ENCODE measurements at regions not wholly inside any gene's neighbourhood (a gene's known extent, or its start where the extent isn't known, plus 50 kb on each side); places are given as distances from the start of the nearest gene placed in this dataset.

GRCh38 chr6:10071631-10072220, 343.1 kb downstream of the TFAP2A start:
- no peaks in the 10 kb centered on the region for H3K4me1 Mint-ChIP-seq
- H3K27me3 Mint-ChIP-seq = peaks cover 0 to 2% (median 0%) of the 10 kb centered on the region in 5 donors
- H3K36me3 Mint-ChIP-seq = no peaks in the 10 kb centered on the region
- ATAC-seq (no peak), DNase-seq (no peak)
- no peak overlapping the region for H3K4me3 Mint-ChIP-seq
- no peak overlapping the region for H3K27ac Mint-ChIP-seq
- H3K9me3 Mint-ChIP-seq = peaks cover 0 to 3% (median 2%) of the 10 kb centered on the region in 9 donors
- POLR2A ChIA-PET = no interaction called here

GRCh38 chr6:10060004-10060403, 354.9 kb downstream of the TFAP2A start:
- H3K9me3 Mint-ChIP-seq = peaks cover 0 to 11% (median 1%) of the 10 kb centered on the region in 9 donors
- no peak overlapping the region for H3K27ac Mint-ChIP-seq
- H3K4me3 Mint-ChIP-seq = no peak overlapping the region

DNA sequence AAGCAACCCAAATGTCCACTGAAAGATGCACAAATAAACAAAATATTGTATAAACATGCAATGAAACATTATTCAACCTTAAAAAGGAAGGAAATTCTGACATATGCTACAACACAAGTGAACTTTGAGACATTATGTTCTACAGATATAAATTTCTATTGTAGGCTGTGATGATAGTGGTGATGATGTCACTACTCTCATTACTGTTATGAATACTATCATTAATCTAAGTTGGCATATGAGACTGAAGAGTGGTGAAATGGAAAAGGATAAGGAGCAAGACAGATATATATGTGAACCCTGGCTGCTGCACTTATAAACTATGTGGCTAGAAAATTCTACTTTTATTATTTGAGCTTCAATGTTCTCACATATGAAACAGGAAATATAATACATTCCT, 360.2 kb downstream of the TFAP2A start:
- DNase-seq (no peak), ATAC-seq (no peak)
- Mint-ChIP-seq H3K27me3 (peaks cover 0 to 3% (median 0%) of the 10 kb centered on the region in 5 donors), H3K27ac (no peak overlapping the region), H3K4me1 (no peaks in the 10 kb centered on the region), H3K36me3 (peaks cover 0 to 15% (median 3%) of the 10 kb centered on the region in 3 donors), H3K9me3 (peaks cover 9 to 31% (median 18%) of the 10 kb centered on the region in 9 donors), H3K4me3 (no peak overlapping the region)
- POLR2A ChIA-PET = no interaction called here

More at GRCh38 chr6:10060004-10060403, 354.9 kb downstream of the TFAP2A start:
- no peaks in the 10 kb centered on the region for H3K4me1 Mint-ChIP-seq
- peaks cover 0 to 25% (median 8%) of the 10 kb centered on the region in 5 donors for H3K27me3 Mint-ChIP-seq
- ATAC-seq (no peak), DNase-seq (no peak)
- POLR2A ChIA-PET = no interaction called here
- no peaks in the 10 kb centered on the region for H3K36me3 Mint-ChIP-seq

- peaks cover 0 to 15% (median 3%) of the 10 kb centered on the region in 3 donors for H3K36me3 Mint-ChIP-seq
- no peaks in the 10 kb centered on the region for H3K27me3 Mint-ChIP-seq
- no peak overlapping the region for H3K27ac Mint-ChIP-seq
- POLR2A ChIA-PET = no interaction called here
- DNase-seq (no peak), ATAC-seq (no peak)
- peaks cover 14 to 38% (median 18%) of the 10 kb centered on the region in 9 donors for H3K9me3 Mint-ChIP-seq
- no peaks in the 10 kb centered on the region for H3K4me1 Mint-ChIP-seq
- no peak overlapping the region for H3K4me3 Mint-ChIP-seq
These were observed 363.6 kb downstream of the TFAP2A start for GRCh38 chr6:10051283-10051682.

DNA sequence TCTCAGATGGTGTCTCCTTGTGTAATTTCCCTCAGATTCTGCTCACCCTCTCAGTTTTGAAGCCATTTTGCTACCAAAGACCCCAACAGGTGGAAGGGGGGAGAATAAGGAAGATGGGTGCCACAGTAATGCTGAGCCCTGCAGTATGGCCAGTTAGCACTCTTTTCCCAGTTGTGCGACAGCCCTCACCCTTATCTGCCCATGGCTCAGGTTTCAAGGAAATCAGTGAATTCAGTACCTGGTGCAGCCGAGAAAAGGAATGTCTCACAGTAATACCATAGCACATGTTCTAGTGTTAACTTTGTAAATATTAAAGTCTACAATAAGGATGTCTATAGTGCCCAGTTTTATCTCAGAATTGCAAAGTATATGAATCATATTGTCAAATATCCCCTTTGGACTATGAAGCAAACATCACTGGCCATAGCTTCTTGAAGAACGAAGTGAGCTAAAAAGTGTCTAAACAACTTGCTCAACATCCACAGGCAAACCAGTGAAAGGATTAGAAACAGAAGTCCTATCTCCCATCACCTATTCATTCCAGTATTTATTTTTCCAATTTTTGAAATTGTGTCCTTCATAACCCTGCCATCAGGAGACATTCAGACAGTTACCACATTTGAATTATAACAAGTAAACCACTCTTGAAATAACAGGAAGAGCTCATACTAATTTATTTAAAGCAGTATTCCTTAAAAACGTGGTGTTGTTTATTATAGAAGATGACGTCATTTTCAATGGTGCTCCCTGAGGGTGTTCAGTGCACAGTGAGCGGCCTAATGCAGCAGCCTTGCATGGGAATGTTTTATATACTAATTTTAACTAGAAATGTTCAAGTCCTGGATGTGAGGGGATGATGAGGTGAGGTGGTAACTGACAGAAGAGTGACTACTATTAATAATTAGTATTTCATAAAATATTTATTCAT, 366.2 kb downstream of the TFAP2A start:
- no peak for ATAC-seq
- Mint-ChIP-seq H3K27me3 (peaks cover 0 to 4% (median 0%) of the 10 kb centered on the region in 5 donors), H3K4me1 (no peaks in the 10 kb centered on the region), H3K9me3 (peaks cover 11 to 38% (median 17%) of the 10 kb centered on the region in 9 donors), H3K36me3 (peaks cover 0 to 15% (median 3%) of the 10 kb centered on the region in 3 donors), H3K4me3 (no peak overlapping the region), H3K27ac (no peak overlapping the region)
- DNase-seq = no peak
- POLR2A ChIA-PET = no interaction called here

DNA sequence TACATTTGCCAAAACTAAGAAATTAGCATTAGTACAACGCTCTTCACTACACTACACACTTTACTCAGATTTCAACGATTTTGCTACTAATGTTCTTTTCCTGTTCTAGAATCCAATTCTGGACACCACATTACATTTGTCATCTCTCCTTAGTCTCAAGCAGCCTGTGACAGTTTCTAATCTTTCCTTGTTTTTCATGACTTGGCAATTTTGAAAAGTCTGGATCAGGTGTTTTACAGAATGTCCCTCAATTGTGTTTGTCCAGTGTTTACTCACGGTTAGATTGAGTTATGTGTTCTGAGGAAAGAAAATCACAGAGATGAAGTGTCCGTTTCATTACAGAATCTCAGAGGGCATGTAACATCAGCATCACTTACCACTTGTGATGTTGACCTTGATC, 372.6 kb downstream of the TFAP2A start:
- no peaks in the 10 kb centered on the region for H3K36me3 Mint-ChIP-seq
- peaks cover 0 to 4% (median 0%) of the 10 kb centered on the region in 5 donors for H3K27me3 Mint-ChIP-seq
- POLR2A ChIA-PET = no interaction called here
- H3K9me3 Mint-ChIP-seq = peaks cover 0 to 10% (median 3%) of the 10 kb centered on the region in 9 donors
- no peaks in the 10 kb centered on the region for H3K4me1 Mint-ChIP-seq
- DNase-seq (no peak), ATAC-seq (no peak)
- H3K4me3 Mint-ChIP-seq = no peak overlapping the region
- H3K27ac Mint-ChIP-seq = no peak overlapping the region

GRCh38 chr6:10033223-10033829, 381.5 kb downstream of the TFAP2A start:
- POLR2A ChIA-PET = no interaction called here
- no peak overlapping the region for H3K4me3 Mint-ChIP-seq
- H3K27ac Mint-ChIP-seq = no peak overlapping the region
- no peaks in the 10 kb centered on the region for H3K4me1 Mint-ChIP-seq
- DNase-seq = no peak
- H3K27me3 Mint-ChIP-seq = peaks cover 0 to 2% (median 0%) of the 10 kb centered on the region in 5 donors
- no peaks in the 10 kb centered on the region for H3K9me3 Mint-ChIP-seq
- H3K36me3 Mint-ChIP-seq = no peaks in the 10 kb centered on the region
- no peak for ATAC-seq

DNA sequence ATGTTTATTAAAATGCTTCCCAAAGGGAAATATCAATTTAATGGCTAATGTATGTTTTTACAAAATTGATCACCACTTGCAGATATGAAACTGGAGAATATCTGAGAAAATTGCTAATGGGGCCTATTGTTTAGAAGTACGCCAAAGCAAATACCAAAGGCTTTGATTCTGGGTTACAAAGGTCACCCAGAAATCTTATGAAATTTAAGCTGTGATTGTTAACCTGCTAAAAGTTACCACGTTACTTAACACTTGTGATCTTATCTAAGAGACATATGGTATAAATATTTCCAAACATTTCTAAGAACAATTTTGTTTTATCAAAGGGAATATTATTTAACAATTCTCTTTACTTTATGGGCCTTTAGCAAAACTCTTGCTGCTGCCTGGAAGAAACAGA, 383.3 kb downstream of the TFAP2A start:
- H3K4me1 Mint-ChIP-seq = no peaks in the 10 kb centered on the region
- no peak overlapping the region for H3K27ac Mint-ChIP-seq
- H3K9me3 Mint-ChIP-seq = no peaks in the 10 kb centered on the region
- peaks cover 0 to 2% (median 0%) of the 10 kb centered on the region in 5 donors for H3K27me3 Mint-ChIP-seq
- no peaks in the 10 kb centered on the region for H3K36me3 Mint-ChIP-seq
- POLR2A ChIA-PET = no interaction called here
- DNase-seq (no peak), ATAC-seq (no peak)
- H3K4me3 Mint-ChIP-seq = no peak overlapping the region

DNA sequence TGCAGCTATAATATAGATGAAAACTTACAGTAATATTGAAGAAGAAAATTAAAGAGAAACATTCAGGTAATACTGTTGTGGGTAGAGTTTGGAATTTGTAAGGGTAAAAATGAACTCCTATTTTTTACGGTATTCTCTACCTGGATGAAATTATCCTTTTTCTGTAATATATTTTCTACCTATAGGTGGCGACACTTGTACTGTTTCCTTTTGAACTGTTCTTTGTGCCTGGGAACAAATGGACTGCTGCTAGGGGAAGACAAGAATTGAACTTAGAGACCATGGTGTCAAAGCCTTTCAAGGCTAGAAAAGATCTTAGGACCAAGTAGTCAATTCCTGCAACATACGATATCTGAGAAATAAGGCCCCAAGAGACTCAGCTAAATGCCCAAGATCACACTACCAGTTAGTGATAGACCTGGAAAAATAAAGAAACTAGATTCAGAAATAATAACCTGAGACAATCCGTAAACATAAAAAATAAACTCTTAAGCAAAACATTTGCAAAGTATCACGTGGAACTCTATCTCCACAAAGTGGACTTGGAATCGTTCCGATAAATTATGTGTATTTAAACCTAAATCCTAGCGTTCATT, 383.8 kb downstream of the TFAP2A start:
- POLR2A ChIA-PET = no interaction called here
- H3K9me3 Mint-ChIP-seq = no peaks in the 10 kb centered on the region
- H3K27ac Mint-ChIP-seq = no peak overlapping the region
- ATAC-seq = no peak
- no peak overlapping the region for H3K4me3 Mint-ChIP-seq
- no peaks in the 10 kb centered on the region for H3K4me1 Mint-ChIP-seq
- DNase-seq = no peak
- H3K27me3 Mint-ChIP-seq = peaks cover 0 to 2% (median 0%) of the 10 kb centered on the region in 5 donors
- H3K36me3 Mint-ChIP-seq = no peaks in the 10 kb centered on the region

- H3K4me3 Mint-ChIP-seq = no peak overlapping the region
- peaks cover 0 to 2% (median under 1%) of the 10 kb centered on the region in 5 donors for H3K27me3 Mint-ChIP-seq
- H3K9me3 Mint-ChIP-seq = peaks cover 0 to 2% (median 0%) of the 10 kb centered on the region in 9 donors
- no peak for DNase-seq
- no peak for ATAC-seq
- POLR2A ChIA-PET = no interaction called here
- H3K27ac Mint-ChIP-seq = no peak overlapping the region
- no peaks in the 10 kb centered on the region for H3K36me3 Mint-ChIP-seq
- no peaks in the 10 kb centered on the region for H3K4me1 Mint-ChIP-seq
These were observed 386.7 kb downstream of the TFAP2A start for GRCh38 chr6:10028222-10028621.

- no peak for ATAC-seq
- peaks cover 0 to 10% (median 0%) of the 10 kb centered on the region in 5 donors for H3K27me3 Mint-ChIP-seq
- POLR2A ChIA-PET = no interaction called here
- DNase-seq = no peak
- no peaks in the 10 kb centered on the region for H3K4me1 Mint-ChIP-seq
- H3K9me3 Mint-ChIP-seq = peaks cover 0 to 16% (median 0%) of the 10 kb centered on the region in 9 donors
- H3K27ac Mint-ChIP-seq = no peak overlapping the region
- no peaks in the 10 kb centered on the region for H3K36me3 Mint-ChIP-seq
- H3K4me3 Mint-ChIP-seq = no peak overlapping the region
These were observed 395.0 kb downstream of the TFAP2A start for GRCh38 chr6:10019851-10020250.

DNA sequence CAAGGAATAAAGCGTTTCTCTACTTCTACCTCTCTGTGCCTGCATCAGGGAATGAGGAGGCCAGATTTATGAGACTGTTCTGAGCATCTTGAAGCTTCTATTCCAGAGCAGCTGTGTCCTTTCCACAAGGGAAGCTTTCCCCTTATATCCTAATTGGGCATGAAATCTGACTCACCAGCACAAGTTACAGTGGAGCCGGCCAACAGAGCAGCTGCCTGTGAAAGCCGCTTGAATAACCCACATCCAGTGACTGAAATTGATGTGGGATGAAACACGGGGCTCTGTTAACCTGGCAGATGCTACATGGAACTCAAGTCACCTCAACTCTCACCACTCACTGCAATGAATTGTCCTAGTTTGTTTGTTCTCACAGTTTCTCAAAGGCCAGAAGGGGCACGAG, 400.3 kb downstream of the TFAP2A start:
- Mint-ChIP-seq H3K4me3 (no peak overlapping the region), H3K4me1 (no peaks in the 10 kb centered on the region), H3K36me3 (no peaks in the 10 kb centered on the region), H3K27ac (no peak overlapping the region), H3K9me3 (peaks cover 0 to 18% (median 3%) of the 10 kb centered on the region in 9 donors), H3K27me3 (peaks cover 0 to 4% (median 0%) of the 10 kb centered on the region in 5 donors)
- ATAC-seq (no peak), DNase-seq (no peak)
- POLR2A ChIA-PET = no interaction called here

GRCh38 chr6:10000551-10000950, 414.3 kb downstream of the TFAP2A start:
- no peak overlapping the region for H3K4me3 Mint-ChIP-seq
- ATAC-seq = no peak
- H3K27me3 Mint-ChIP-seq = no peaks in the 10 kb centered on the region
- POLR2A ChIA-PET = no interaction called here
- H3K9me3 Mint-ChIP-seq = peaks cover 0 to 5% (median 0%) of the 10 kb centered on the region in 9 donors
- no peaks in the 10 kb centered on the region for H3K36me3 Mint-ChIP-seq
- no peaks in the 10 kb centered on the region for H3K4me1 Mint-ChIP-seq
- DNase-seq = no peak
- no peak overlapping the region for H3K27ac Mint-ChIP-seq

Measured in naive thymus-derived CD8-positive, alpha-beta T cell (primary cell).